PC-3 (cell line): ENCODE measurements at regions not wholly inside any gene's neighbourhood (a gene's known extent, or its start where the extent isn't known, plus 50 kb on each side); places are given as distances from the start of the nearest gene placed in this dataset.

Experiments
- EZH2 ChIP-seq: fragments of 300-600 bp; sonication (generic); IDR thresholded peaks from one replicate; pipeline ENCODE4 v1.6.1; 2017; ENCODE audit warnings: antibody characterized with exemption, mild to moderate bottlenecking, low read length; ENCODE audit not compliant: unreplicated experiment
- EZH2phosphoT487 ChIP-seq: fragments of 300-600 bp; sonication (generic); IDR thresholded peaks from 2 replicates; pipeline ENCODE4 v1.6.1; 2018; ENCODE audit warnings: mild to moderate bottlenecking, antibody characterized with exemption, low read length, borderline replicate concordance
- TF ChIP-seq, protein P1 (sequence below): fragments of 300-600 bp; sonication (generic); conservative IDR thresholded peaks from 2 replicates; pipeline ENCODE4 v1.5.1; 2017; ENCODE audit warnings: antibody characterized with exemption, low read depth, mild to moderate bottlenecking, low read length

- TF ChIP-seq EZH2 (no peak), EZH2phosphoT487 (peak; percentile 98)
- TF ChIP-seq, protein P1, sequence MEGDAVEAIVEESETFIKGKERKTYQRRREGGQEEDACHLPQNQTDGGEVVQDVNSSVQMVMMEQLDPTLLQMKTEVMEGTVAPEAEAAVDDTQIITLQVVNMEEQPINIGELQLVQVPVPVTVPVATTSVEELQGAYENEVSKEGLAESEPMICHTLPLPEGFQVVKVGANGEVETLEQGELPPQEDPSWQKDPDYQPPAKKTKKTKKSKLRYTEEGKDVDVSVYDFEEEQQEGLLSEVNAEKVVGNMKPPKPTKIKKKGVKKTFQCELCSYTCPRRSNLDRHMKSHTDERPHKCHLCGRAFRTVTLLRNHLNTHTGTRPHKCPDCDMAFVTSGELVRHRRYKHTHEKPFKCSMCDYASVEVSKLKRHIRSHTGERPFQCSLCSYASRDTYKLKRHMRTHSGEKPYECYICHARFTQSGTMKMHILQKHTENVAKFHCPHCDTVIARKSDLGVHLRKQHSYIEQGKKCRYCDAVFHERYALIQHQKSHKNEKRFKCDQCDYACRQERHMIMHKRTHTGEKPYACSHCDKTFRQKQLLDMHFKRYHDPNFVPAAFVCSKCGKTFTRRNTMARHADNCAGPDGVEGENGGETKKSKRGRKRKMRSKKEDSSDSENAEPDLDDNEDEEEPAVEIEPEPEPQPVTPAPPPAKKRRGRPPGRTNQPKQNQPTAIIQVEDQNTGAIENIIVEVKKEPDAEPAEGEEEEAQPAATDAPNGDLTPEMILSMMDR = no peak
Measured at GRCh38 chr3:194070634-194071409, 65.1 kb upstream of the HES1 start.
